ENCODE measurements at regions not wholly inside any gene's neighbourhood (a gene's known extent, or its start where the extent isn't known, plus 50 kb on each side); places are given as distances from the start of the nearest gene placed in this dataset.

GRCh38 chr15:79527821-79528220 is 95.7 kb downstream of the MINAR1 start:
- no peaks in the 10 kb centered on the region for H3K36me3 ChIP-seq (replicated peaks in 1 of 2; ENCODE audit: control insufficient read depth in 1 of 2, insufficient read depth in 2 of 2, low read length in 1 of 2)
- H3K9me3 ChIP-seq: no peaks in the 10 kb centered on the region
- peaks cover 0 to 6% of the 10 kb centered on the region in 2 experiments; a peak in 1 of 4 replicates for H3K4me1 ChIP-seq (ENCODE audit: control insufficient read depth in 1 of 2, insufficient read depth in 2 of 2, low read depth in 1 of 2, low read length in 1 of 2)
- 0% methylated on average over 1 of the region's 1 CpG for WGBS (ENCODE audit: low lambda C conversion rate)
- no peak overlapping the region for H3K27ac ChIP-seq (ENCODE audit: low read depth in 2 of 2, low read length in 1 of 2)
- H3K27me3 ChIP-seq (ENCODE audit: insufficient read depth): no peaks in the 10 kb centered on the region
- H3K4me3 ChIP-seq (ENCODE audit: low read depth in 2 of 2, low read length in 1 of 2): no peak overlapping the region
- no peak overlapping the region for H2AFZ ChIP-seq (ENCODE audit: low read depth)
- CTCF ChIA-PET: interaction anchor here (1.1 to 1.3 kb wide), 2 partner anchors 97 to 325 kb away, joined by 3 read pairs; no protein-coding TSS in a partner anchor
- H3K79me2 ChIP-seq (ENCODE audit: insufficient read depth): no peaks in the 10 kb centered on the region
- no peaks in the 10 kb centered on the region for H3K9me2 ChIP-seq
- no peak overlapping the region for H3K4me2 ChIP-seq
- H3F3A ChIP-seq (replicated peaks; ENCODE audit: insufficient read depth): no peaks in the 10 kb centered on the region
- POLR2A ChIA-PET: no interaction called here
- TF ChIP-seq GATA2 (CRISPR knock-in tag; IDR thresholded peaks at IDR 0.05): no peak
- no peak for TF ChIP-seq USF1 (IDR thresholded peaks at IDR 0.05; ENCODE audit: borderline replicate concordance, low read depth)
- no peak for TF ChIP-seq MXI1 (IDR thresholded peaks at IDR 0.05; ENCODE audit: low read depth, low read length)
- TF ChIP-seq EZH2phosphoT487 (IDR thresholded peaks at IDR 0.05; ENCODE audit: borderline replicate concordance, low read depth): no peak
- no peak for TF ChIP-seq USF2 (IDR thresholded peaks at IDR 0.05; ENCODE audit: borderline replicate concordance, low read depth, low read length)
- no peak for TF ChIP-seq YY1 (IDR thresholded peaks at IDR 0.05; ENCODE audit: low read depth)
- no peak for TF ChIP-seq POLR2AphosphoS5 (IDR thresholded peaks at IDR 0.05; ENCODE audit: low read depth, low read length)
- TF ChIP-seq REST (IDR thresholded peaks at IDR 0.05; ENCODE audit: low read depth, low read length): no peak
- no peak for TF ChIP-seq MEF2A (IDR thresholded peaks at IDR 0.05; ENCODE audit: borderline replicate concordance, low read depth)
- TF ChIP-seq SMC3 (IDR thresholded peaks at IDR 0.05; ENCODE audit: low read depth, low read length): no peak
- TF ChIP-seq EP300 (IDR thresholded peaks at IDR 0.05; ENCODE audit: borderline replicate concordance in 1 of 2, low read depth in 1 of 2, low read length in 1 of 2): no peak
- TF ChIP-seq RCOR1 (IDR thresholded peaks at IDR 0.05; ENCODE audit: low read length): no peak
- TF ChIP-seq MAX (IDR thresholded peaks at IDR 0.05; ENCODE audit: low read depth): no peak
- no peak for TF ChIP-seq CTCF (IDR thresholded peaks at IDR 0.05)
- no peak for TF ChIP-seq ELF1 (IDR thresholded peaks at IDR 0.05)
- TF ChIP-seq PBX3 (IDR thresholded peaks at IDR 0.05): no peak
- H4K20me1 ChIP-seq (ENCODE audit: insufficient read depth): no peaks in the 10 kb centered on the region
- no peak overlapping the region for H3K9ac ChIP-seq
- DNase-seq: no peak
